NCI-H146 (cell line): ENCODE measurements at regions not wholly inside any gene's neighbourhood (a gene's known extent, or its start where the extent isn't known, plus 50 kb on each side); places are given as distances from the start of the nearest gene placed in this dataset.
"Not testable (repeated sequence)": the region's sequence is repeated elsewhere in the genome, so short reads cannot be mapped to it uniquely, and the experiment has no call there.

Source experiments
- DNase-seq: peaks from one replicate; lab custom pipeline; 2025; lab: John Stamatoyannopoulos, UW

DNA sequence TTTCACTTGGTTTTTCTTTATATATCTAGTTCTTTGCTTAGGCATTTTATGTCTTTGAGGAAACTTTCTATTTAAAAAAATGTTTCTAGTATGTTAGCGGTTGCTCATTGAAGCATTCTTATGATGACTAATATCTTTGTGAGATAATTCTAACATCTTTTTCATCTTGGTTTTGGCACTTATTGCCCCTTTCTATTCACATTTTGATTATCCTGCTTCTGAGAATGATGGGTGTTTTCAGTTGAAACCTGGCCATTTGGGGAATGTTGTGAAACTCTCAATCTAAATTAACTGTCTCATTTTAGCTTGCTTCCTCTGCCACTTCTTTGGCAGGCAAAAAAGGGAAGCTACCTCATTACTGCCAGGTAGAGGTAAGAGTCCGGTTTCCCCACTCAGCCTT, 683.1 kb downstream of the DOK5 start:
- DNase-seq, result no peak

DNA sequence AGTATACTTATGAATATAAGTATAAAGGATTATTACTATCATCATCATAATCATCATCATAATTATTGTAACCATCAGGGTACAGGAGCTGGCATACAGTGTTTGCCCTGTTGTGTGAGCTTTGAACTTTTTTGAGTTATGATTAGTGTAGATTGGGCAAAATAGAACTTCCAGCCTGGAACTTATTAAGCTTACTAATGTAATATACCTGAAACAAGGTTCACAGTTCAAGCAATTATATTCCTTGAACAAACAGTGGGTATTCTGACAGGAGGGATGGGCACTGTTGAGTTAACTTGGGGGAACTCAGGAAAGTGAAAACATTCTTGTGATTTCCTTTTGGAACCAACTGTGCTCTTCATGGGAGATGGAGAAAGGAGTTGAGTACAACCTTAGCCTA, 680.0 kb downstream of the DOK5 start:
- DNase-seq, result no peak

GRCh38 chr20:55153001-55153645, 677.7 kb downstream of the DOK5 start:
- DNase-seq, result no peak

DNA sequence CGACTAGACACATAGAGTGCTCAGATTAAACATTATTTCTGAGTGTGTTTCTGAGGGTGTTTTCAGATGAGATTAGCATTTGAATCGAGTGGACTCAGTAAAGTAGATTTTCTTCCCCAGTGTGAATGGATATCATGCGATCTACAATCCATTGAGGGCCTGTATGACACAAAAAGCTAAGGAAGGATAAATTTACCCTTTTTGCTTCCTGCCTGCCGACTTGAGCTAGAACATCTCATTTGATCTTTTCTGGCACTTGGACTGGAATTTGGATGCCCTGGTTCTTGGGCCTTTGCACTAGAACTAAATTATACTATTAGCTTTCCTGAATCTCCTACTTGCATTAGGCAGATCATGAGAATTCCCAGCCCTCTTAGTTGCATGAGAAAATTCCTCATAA, 675.8 kb downstream of the DOK5 start:
- no peak for DNase-seq

DNA sequence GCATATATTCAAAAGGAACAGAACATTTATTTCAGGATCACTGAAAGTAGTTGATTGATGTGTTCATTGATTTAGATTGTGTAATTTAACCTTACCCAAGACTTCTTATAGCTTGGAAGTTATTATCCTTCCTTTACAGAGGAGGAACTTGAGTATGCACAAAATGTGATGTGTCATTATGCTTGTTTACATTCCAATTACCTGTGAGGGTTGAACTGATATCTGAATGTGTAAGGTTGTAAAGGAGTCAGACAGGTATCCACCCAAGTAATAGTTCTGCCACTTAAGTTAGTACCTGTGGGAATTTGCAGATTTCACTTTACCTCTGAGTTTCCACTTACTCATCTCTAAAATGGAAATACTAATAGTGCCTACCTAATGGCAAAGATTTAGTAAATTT, 668.2 kb downstream of the DOK5 start:
- DNase-seq, result peak; percentile 41

DNA sequence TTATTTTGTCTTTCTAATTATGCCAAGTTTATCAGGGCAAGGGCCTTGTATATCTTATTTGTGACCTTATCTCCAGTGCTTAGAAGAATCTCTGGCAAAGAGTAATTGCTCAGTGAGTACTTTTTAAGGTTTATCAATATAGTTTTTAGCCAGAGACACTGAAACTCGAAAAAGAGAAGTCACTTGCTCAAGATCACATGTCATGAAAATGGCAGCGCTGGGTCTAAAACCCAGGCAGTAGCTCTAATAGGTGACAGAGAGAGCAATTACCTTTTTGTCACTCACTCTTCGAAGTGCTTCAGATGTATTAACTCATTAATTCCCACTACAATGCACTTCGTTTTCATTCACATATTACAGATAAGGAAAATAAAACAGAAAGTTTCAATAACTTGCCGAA, 667.5 kb downstream of the DOK5 start:
- no peak for DNase-seq

- DNase-seq, result peak; percentile 96
Measured at GRCh38 chr20:55140631-55141030, 665.2 kb downstream of the DOK5 start.

DNA sequence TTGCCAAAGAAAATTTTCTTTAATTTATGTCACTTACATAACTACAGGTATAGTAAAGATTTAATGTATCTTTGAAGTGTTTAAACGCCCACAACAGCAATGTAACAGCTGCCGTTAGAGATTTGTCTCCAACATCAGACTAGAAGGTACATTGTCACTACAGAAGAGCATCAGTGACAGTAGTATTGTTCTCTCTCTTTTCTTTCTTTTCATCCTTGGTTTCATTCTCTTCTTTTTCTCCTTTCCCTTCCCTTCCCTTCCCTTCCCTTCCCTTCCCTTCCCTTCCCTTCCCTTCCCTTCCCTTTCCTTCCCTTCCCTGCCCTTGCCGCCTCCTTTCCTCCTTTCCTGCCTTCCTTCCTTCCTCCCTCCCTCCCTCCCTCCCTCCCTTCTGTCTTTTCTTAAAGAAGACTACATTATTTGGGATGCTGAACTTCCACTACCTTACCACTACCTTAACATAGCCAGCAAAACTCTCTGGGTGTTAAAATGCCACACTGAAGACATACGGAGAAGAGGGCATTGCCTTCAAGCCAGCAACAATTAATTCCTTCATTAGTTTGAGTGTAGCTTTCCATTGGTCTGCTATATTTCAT, 663.9 kb downstream of the DOK5 start:
- DNase-seq, result no peak

DNA sequence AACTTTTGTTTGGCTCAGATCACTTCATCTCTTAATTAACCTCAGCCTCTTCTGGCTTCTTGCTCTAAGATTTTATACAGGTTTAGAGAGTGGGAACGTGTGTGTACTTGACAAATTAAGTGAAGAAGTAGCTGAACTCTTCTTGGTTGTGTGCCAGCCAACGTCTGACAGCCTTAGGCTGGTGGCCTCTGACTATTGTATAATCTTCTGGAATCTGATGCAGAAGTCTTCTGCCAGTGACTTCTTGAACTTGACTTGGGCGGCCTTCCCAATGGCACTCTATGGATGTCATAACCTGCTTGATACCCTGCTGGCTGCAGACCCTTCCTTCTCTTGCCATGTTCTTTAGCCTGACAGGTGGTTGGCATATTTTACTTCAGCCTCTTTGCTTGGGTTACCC, 660.5 kb downstream of the DOK5 start:
- DNase-seq, result no peak

DNA sequence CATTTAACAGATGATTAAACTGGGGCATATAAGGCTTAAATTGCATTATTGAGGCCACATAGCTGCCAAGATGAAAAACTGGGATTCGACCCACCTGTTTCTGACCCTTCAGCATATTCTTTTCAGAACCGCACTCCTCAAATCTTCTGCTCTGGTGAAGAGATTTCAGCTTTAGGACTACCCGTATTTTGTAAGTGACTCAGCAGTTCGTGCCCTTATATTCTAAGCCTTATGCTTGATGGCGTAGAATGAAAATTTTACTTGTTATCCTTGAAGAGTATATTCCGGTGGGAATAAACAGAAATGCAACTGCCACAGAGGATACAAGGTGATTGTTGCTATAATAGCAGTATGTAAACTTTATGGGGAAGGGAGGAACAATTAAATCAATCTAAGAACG, 657.1 kb downstream of the DOK5 start:
- DNase-seq, result no peak

DNA sequence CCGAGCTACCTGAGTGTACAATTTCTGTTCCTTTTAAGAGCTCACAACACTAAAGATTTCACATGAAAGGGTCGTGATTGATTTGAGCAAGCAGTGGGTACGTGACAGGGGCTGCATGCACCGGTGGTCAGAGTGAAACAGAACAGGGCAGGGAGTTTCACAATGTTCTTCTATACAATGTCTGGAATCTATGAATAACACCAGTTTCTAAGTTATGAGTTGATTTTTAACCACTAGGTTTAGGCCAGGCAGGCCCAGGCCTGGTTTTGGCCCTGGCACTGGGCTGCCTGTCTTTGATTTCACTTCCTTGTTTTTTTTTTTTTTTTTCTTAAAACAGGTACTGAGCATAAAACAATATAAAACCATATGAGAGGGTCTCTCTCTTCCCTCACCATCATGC, 642.2 kb downstream of the DOK5 start:
- DNase-seq, result not testable (repeated sequence)

DNA sequence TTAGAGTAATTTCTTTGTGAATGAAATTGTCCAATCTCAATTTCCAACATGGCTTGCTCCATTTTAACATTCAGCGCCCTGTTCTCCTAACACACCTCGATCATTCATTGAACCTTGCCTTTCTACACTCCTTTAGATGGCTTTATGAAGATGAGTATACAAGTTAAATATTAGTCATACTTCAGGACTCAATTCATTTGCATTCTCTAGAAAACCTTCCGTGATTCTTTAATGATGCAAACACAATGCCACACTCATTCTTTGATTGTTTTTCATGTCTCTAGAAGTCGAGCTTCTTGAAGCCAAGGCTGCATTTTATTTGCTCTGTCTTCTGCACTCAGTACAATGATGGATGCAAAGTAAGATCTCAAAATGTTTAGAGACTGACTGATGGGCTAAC, 641.2 kb downstream of the DOK5 start:
- DNase-seq, result no peak

DNA sequence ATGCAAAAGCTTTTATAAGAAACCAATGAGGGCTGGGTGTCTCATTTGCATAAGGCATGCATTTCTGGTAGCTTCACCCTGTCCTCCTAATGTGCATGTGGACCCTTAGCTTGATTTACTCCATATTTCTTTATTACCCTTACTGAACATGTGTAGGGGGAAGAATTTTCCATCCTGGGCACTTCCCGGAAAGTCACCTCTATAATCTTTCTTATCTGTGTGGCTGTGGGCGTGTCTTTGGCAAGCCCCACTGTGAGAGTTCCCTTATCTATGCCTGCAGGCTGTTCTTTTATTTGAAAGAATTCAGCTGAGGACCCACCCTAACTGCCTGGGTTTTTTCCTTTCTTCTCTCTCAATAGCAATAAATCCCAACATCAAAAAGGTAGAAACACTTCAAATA, 627.8 kb downstream of the DOK5 start:
- peak; percentile 87 for DNase-seq

DNA sequence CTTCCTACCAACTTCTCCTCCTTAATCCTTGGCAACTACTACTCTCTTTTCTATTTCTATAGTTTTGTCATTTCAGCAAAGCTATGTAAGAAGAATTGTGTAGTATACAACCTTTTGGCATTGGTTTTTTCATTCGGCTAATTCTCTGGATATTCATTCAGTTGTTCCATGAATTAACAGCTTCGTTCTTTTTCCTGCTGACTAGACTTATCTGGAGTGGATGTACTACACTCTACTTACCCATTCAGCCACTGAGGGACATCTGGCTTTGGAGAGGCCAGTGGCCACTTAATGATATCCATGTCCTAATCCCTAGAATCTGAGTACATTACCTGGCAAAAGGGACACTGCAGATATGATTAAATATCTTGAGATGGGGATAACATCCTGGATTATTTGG, 623.9 kb downstream of the DOK5 start:
- DNase-seq, result no peak

- DNase-seq, result no peak
Measured at GRCh38 chr20:55097621-55098020, 622.2 kb downstream of the DOK5 start.

DNA sequence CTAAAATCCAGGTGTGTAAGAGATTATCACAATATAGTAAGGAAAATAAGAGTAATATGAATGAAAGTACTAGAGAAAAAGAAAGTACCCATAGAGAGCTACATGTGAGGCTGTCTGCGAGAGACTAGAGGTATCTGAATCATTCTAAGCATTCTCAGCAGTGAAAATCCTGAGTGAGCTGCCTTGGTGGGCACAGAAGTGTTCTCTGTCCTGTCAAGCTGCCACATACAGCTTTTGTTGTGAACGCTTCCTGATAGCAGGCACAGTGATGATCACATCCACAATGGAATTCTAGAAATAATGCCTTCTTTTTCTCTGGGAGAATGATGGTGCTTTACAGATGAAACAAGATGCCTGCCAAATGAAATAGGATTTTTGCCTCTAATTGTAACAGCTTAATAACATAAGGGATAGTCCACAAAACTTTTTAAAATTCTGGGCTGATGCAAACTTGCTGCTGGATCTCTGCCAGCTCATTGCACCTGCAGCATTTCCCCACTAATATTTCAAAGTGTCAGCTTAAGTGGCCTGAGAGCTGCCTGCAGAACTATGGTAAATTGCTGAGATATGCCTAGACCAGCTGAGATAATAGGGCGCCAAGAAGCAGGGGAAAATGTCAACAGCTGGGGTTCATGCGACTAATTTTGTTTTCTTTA, 620.5 kb downstream of the DOK5 start:
- DNase-seq, result peak; percentile 89

DNA sequence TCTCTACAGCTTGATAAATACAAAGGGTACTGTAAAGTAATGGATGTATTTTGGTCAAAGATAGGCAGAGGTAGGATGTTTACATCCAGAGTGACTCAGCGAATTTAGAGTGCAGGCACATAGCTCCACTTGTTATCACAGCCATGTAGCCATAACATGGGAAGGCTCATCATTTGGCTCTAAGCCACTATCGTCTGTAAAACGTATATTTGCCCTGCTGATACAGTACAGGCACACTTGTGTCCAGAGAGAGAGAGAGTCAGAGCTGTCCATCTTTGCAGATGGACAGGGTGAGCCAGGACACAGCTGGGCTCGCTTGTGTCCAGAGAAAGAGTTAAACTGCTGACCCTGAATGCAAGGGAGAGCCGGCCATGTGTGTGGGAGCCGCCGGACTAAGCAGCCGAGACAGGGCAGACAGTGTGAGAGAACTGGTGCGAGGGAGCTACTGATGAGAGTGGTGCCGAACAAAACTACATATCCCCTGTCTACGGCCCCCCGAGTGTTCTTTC, 619.0 kb downstream of the DOK5 start:
- peak; percentile 21 for DNase-seq

- DNase-seq, result peak; percentile 72
Measured at GRCh38 chr20:55090286-55090685, 614.9 kb downstream of the DOK5 start.

DNA sequence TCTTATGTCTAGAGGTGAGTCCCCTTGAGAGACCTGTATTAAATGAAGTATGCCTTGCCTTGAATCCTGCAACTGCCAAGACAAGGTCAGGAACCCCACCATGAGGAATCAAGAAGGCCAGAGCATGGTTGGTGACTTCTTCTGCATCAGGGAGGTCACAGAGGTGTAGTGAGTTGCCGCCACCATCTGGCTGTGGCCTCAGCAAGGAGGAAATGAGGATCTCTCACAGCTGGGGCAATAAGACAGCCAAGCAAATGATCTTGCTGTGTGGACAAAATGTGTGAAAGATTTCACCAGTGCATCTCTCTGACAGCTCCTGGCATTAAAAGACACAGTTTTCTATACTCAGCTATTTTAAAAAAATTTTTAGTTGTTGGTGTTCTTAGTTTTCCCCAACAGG, 611.0 kb downstream of the DOK5 start:
- peak; percentile 14 for DNase-seq

- no peak for DNase-seq
Measured at GRCh38 chr20:55079917-55080316, 604.5 kb downstream of the DOK5 start.

DNA sequence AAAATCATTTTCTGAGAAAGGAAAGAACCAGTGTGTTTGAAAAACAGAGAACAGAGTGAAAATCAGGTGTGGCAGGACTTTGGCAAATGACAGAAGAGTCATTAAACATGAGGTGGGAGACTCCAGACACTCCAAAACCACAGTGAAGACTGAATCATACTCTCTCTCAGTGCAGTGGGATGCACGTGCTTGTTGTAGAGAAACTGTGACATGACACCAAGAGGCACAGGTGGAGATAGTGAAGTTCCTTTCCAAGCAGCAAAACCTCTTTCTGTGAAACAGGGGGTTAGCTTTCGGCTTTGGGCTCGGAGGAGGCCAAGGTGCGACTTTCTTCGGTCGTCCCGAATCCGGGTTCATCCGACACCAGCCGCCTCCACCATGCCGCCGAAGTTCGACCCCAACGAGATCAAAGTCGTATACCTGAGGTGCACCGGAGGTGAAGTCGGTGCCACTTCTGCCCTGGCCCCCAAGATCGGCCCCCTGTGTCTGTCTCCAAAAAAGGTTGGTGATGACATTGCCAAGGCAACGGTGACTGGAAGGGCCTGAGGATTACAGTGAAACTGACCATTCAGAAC, 599.0 kb downstream of the DOK5 start:
- not testable (repeated sequence) for DNase-seq

GRCh38 chr20:55070001-55070400, 594.6 kb downstream of the DOK5 start:
- DNase-seq, result peak; percentile 21

GRCh38 chr20:55067158-55067825, 591.9 kb downstream of the DOK5 start:
- DNase-seq, result no peak
